Skin of body (tissue), 1 donor: ENCODE measurements at regions not wholly inside any gene's neighbourhood (a gene's known extent, or its start where the extent isn't known, plus 50 kb on each side); places are given as distances from the start of the nearest gene placed in this dataset.

Experiments used
- DNase-seq: peaks from one replicate; lab custom pipeline; 2025; lab: John Stamatoyannopoulos, UW

GRCh38 chr7:117972606-117973005 is 99.4 kb upstream of the CTTNBP2 start:
- DNase-seq, result no peak

- no peak for DNase-seq
These were observed 100.7 kb upstream of the CTTNBP2 start for GRCh38 chr7:117973975-117974374.

GRCh38 chr7:117974891-117975290 is 101.7 kb upstream of the CTTNBP2 start:
- DNase-seq, result no peak

- DNase-seq, result no peak
These were observed 102.2 kb upstream of the CTTNBP2 start for GRCh38 chr7:117975476-117975875.

- no peak for DNase-seq
These were observed 106.8 kb upstream of the CTTNBP2 start for GRCh38 chr7:117979954-117980497.

GRCh38 chr7:117982071-117983055 is 109.1 kb upstream of the CTTNBP2 start:
- peak; percentile 7 for DNase-seq

- no peak for DNase-seq
These were observed 113.5 kb upstream of the CTTNBP2 start for GRCh38 chr7:117986645-117987269.

- DNase-seq, result no peak
These were observed 117.6 kb upstream of the CTTNBP2 start for GRCh38 chr7:117990834-117991233.

GRCh38 chr7:117992635-117993376 is 119.6 kb upstream of the CTTNBP2 start:
- no peak for DNase-seq

- DNase-seq, result no peak
These were observed 120.2 kb upstream of the CTTNBP2 start for GRCh38 chr7:117993377-117994003.

GRCh38 chr7:117995850-117996650 is 122.8 kb upstream of the CTTNBP2 start:
- DNase-seq, result no peak

GRCh38 chr7:117997862-117998825 is 124.9 kb upstream of the CTTNBP2 start:
- no peak for DNase-seq

GRCh38 chr7:118000480-118001202 is 127.4 kb upstream of the CTTNBP2 start:
- DNase-seq, result no peak

GRCh38 chr7:118003476-118003875 is 130.2 kb upstream of the CTTNBP2 start:
- DNase-seq, result no peak

- DNase-seq, result no peak
These were observed 131.8 kb upstream of the CTTNBP2 start for GRCh38 chr7:118005026-118005425.

GRCh38 chr7:118006979-118007378 is 133.7 kb upstream of the CTTNBP2 start:
- no peak for DNase-seq

- no peak for DNase-seq
These were observed 136.2 kb upstream of the CTTNBP2 start for GRCh38 chr7:118009419-118009818.

- no peak for DNase-seq
These were observed 138.4 kb upstream of the CTTNBP2 start for GRCh38 chr7:118011652-118012051.
